ENCODE measurements at regions not wholly inside any gene's neighbourhood (a gene's known extent, or its start where the extent isn't known, plus 50 kb on each side); places are given as distances from the start of the nearest gene placed in this dataset.

- Histone ChIP-seq H3K4me3 (ENCODE audit: low read length) (no peak overlapping the region), H3K9me3 (ENCODE audit: control insufficient read depth, low read length) (peaks cover 3% of the 10 kb centered on the region), H3K9ac (ENCODE audit: low read length) (no peak overlapping the region), H3K27me3 (replicated peaks; ENCODE audit: control insufficient read depth, insufficient read depth, low read length) (peaks cover 47% of the 10 kb centered on the region), H3K4me1 (ENCODE audit: control insufficient read depth, insufficient read depth, low read length) (no peaks in the 10 kb centered on the region), H3K36me3 (ENCODE audit: control insufficient read depth, insufficient read depth, low read length, severe bottlenecking) (no peaks in the 10 kb centered on the region)
- no peak for DNase-seq (ENCODE audit: low read depth)
Observed at GRCh38 chr19:29083863-29084262, 129.1 kb downstream of the UQCRFS1 start.

GRCh38 chr19:29079356-29080032 is 133.5 kb downstream of the UQCRFS1 start:
- no peak overlapping the region for H3K4me3 ChIP-seq (ENCODE audit: low read length)
- H3K9ac ChIP-seq (ENCODE audit: low read length), result no peak overlapping the region
- H3K27me3 ChIP-seq (replicated peaks; ENCODE audit: control insufficient read depth, insufficient read depth, low read length), result peaks cover 36% of the 10 kb centered on the region
- peaks cover 3% of the 10 kb centered on the region for H3K9me3 ChIP-seq (ENCODE audit: control insufficient read depth, low read length)
- H3K36me3 ChIP-seq (ENCODE audit: control insufficient read depth, insufficient read depth, low read length, severe bottlenecking), result no peaks in the 10 kb centered on the region
- no peak for DNase-seq (ENCODE audit: low read depth)
- H3K4me1 ChIP-seq (ENCODE audit: control insufficient read depth, insufficient read depth, low read length), result no peaks in the 10 kb centered on the region

GRCh38 chr19:29076963-29077362 is 136.0 kb downstream of the UQCRFS1 start:
- Histone ChIP-seq H3K36me3 (ENCODE audit: control insufficient read depth, insufficient read depth, low read length, severe bottlenecking) (no peaks in the 10 kb centered on the region), H3K9me3 (ENCODE audit: control insufficient read depth, low read length) (peaks cover 3% of the 10 kb centered on the region), H3K9ac (ENCODE audit: low read length) (no peak overlapping the region), H3K27me3 (replicated peaks; ENCODE audit: control insufficient read depth, insufficient read depth, low read length) (peaks cover 36% of the 10 kb centered on the region), H3K4me3 (ENCODE audit: low read length) (no peak overlapping the region), H3K4me1 (ENCODE audit: control insufficient read depth, insufficient read depth, low read length) (no peaks in the 10 kb centered on the region)
- no peak for DNase-seq (ENCODE audit: low read depth)

GRCh38 chr19:29076161-29076560 is 136.8 kb downstream of the UQCRFS1 start:
- no peak overlapping the region for H3K4me3 ChIP-seq (ENCODE audit: low read length)
- no peaks in the 10 kb centered on the region for H3K4me1 ChIP-seq (ENCODE audit: control insufficient read depth, insufficient read depth, low read length)
- H3K27me3 ChIP-seq (replicated peaks; ENCODE audit: control insufficient read depth, insufficient read depth, low read length), result peaks cover 36% of the 10 kb centered on the region
- H3K9me3 ChIP-seq (ENCODE audit: control insufficient read depth, low read length), result peaks cover 3% of the 10 kb centered on the region
- no peak overlapping the region for H3K9ac ChIP-seq (ENCODE audit: low read length)
- DNase-seq (ENCODE audit: low read depth), result no peak
- no peaks in the 10 kb centered on the region for H3K36me3 ChIP-seq (ENCODE audit: control insufficient read depth, insufficient read depth, low read length, severe bottlenecking)

- H3K4me1 ChIP-seq (ENCODE audit: control insufficient read depth, insufficient read depth, low read length), result no peaks in the 10 kb centered on the region
- no peaks in the 10 kb centered on the region for H3K9me3 ChIP-seq (ENCODE audit: control insufficient read depth, low read length)
- no peak overlapping the region for H3K4me3 ChIP-seq (ENCODE audit: low read length)
- no peak for DNase-seq (ENCODE audit: low read depth)
- H3K9ac ChIP-seq (ENCODE audit: low read length), result no peak overlapping the region
- no peaks in the 10 kb centered on the region for H3K36me3 ChIP-seq (ENCODE audit: control insufficient read depth, insufficient read depth, low read length, severe bottlenecking)
- peaks cover 28% of the 10 kb centered on the region for H3K27me3 ChIP-seq (replicated peaks; ENCODE audit: control insufficient read depth, insufficient read depth, low read length)
Observed at GRCh38 chr19:29075149-29075548, 137.8 kb downstream of the UQCRFS1 start.

- H3K9ac ChIP-seq (ENCODE audit: low read length), result no peak overlapping the region
- no peak overlapping the region for H3K4me3 ChIP-seq (ENCODE audit: low read length)
- H3K27me3 ChIP-seq (replicated peaks; ENCODE audit: control insufficient read depth, insufficient read depth, low read length), result peaks cover 25% of the 10 kb centered on the region
- H3K9me3 ChIP-seq (ENCODE audit: control insufficient read depth, low read length), result no peaks in the 10 kb centered on the region
- no peaks in the 10 kb centered on the region for H3K4me1 ChIP-seq (ENCODE audit: control insufficient read depth, insufficient read depth, low read length)
- H3K36me3 ChIP-seq (ENCODE audit: control insufficient read depth, insufficient read depth, low read length, severe bottlenecking), result no peaks in the 10 kb centered on the region
- no peak for DNase-seq (ENCODE audit: low read depth)
Observed at GRCh38 chr19:29074579-29074978, 138.4 kb downstream of the UQCRFS1 start.

GRCh38 chr19:29067831-29068230 is 145.1 kb downstream of the UQCRFS1 start:
- Histone ChIP-seq H3K4me3 (ENCODE audit: low read length) (no peak overlapping the region), H3K9ac (ENCODE audit: low read length) (no peak overlapping the region), H3K27me3 (replicated peaks; ENCODE audit: control insufficient read depth, insufficient read depth, low read length) (peaks cover 23% of the 10 kb centered on the region), H3K36me3 (ENCODE audit: control insufficient read depth, insufficient read depth, low read length, severe bottlenecking) (no peaks in the 10 kb centered on the region), H3K4me1 (ENCODE audit: control insufficient read depth, insufficient read depth, low read length) (no peaks in the 10 kb centered on the region), H3K9me3 (ENCODE audit: control insufficient read depth, low read length) (peaks cover 11% of the 10 kb centered on the region)
- DNase-seq (ENCODE audit: low read depth), result no peak

- peaks cover 3% of the 10 kb centered on the region for H3K4me1 ChIP-seq (ENCODE audit: control insufficient read depth, insufficient read depth, low read length)
- H3K9me3 ChIP-seq (ENCODE audit: control insufficient read depth, low read length), result peaks cover 10% of the 10 kb centered on the region
- H3K36me3 ChIP-seq (ENCODE audit: control insufficient read depth, insufficient read depth, low read length, severe bottlenecking), result no peaks in the 10 kb centered on the region
- no peak overlapping the region for H3K9ac ChIP-seq (ENCODE audit: low read length)
- peaks cover 25% of the 10 kb centered on the region for H3K27me3 ChIP-seq (replicated peaks; ENCODE audit: control insufficient read depth, insufficient read depth, low read length)
- DNase-seq (ENCODE audit: low read depth), result no peak
- no peak overlapping the region for H3K4me3 ChIP-seq (ENCODE audit: low read length)
Observed at GRCh38 chr19:29062475-29063435, 150.2 kb downstream of the UQCRFS1 start.

- no peaks in the 10 kb centered on the region for H3K36me3 ChIP-seq (ENCODE audit: control insufficient read depth, insufficient read depth, low read length, severe bottlenecking)
- no peak overlapping the region for H3K9ac ChIP-seq (ENCODE audit: low read length)
- H3K9me3 ChIP-seq (ENCODE audit: control insufficient read depth, low read length), result no peaks in the 10 kb centered on the region
- no peak overlapping the region for H3K4me3 ChIP-seq (ENCODE audit: low read length)
- H3K27me3 ChIP-seq (replicated peaks; ENCODE audit: control insufficient read depth, insufficient read depth, low read length), result peaks cover 28% of the 10 kb centered on the region
- peaks cover 3% of the 10 kb centered on the region for H3K4me1 ChIP-seq (ENCODE audit: control insufficient read depth, insufficient read depth, low read length)
- DNase-seq (ENCODE audit: low read depth), result no peak
Observed at GRCh38 chr19:29060813-29061364, 152.1 kb downstream of the UQCRFS1 start.

- Histone ChIP-seq H3K27me3 (replicated peaks; ENCODE audit: control insufficient read depth, insufficient read depth, low read length) (peaks cover 27% of the 10 kb centered on the region), H3K36me3 (ENCODE audit: control insufficient read depth, insufficient read depth, low read length, severe bottlenecking) (no peaks in the 10 kb centered on the region), H3K4me1 (ENCODE audit: control insufficient read depth, insufficient read depth, low read length) (peaks cover 9% of the 10 kb centered on the region), H3K9me3 (ENCODE audit: control insufficient read depth, low read length) (no peaks in the 10 kb centered on the region), H3K9ac (ENCODE audit: low read length) (no peak overlapping the region), H3K4me3 (ENCODE audit: low read length) (no peak overlapping the region)
- no peak for DNase-seq (ENCODE audit: low read depth)
Observed at GRCh38 chr19:29056535-29056934, 156.4 kb downstream of the UQCRFS1 start.

Data from adipocyte (in vitro differentiated cells).